Suppressor macrophage (primary cell): ENCODE measurements at regions not wholly inside any gene's neighbourhood (a gene's known extent, or its start where the extent isn't known, plus 50 kb on each side); places are given as distances from the start of the nearest gene placed in this dataset.
"Not testable (repeated sequence)": the region's sequence is repeated elsewhere in the genome, so short reads cannot be mapped to it uniquely, and the experiment has no call there.

Experiments used
- DNase-seq, 4 experiments: peaks; one replicate each; pipeline ENCODE4 v3.0.0-alpha.2; 2020 to 2022

- DNase-seq: no peak
These were observed 1253.0 kb downstream of the TYW1 start for GRCh38 chr7:68249611-68250010.

- no peak for DNase-seq
These were observed 1253.5 kb downstream of the TYW1 start for GRCh38 chr7:68250143-68250542.

DNA sequence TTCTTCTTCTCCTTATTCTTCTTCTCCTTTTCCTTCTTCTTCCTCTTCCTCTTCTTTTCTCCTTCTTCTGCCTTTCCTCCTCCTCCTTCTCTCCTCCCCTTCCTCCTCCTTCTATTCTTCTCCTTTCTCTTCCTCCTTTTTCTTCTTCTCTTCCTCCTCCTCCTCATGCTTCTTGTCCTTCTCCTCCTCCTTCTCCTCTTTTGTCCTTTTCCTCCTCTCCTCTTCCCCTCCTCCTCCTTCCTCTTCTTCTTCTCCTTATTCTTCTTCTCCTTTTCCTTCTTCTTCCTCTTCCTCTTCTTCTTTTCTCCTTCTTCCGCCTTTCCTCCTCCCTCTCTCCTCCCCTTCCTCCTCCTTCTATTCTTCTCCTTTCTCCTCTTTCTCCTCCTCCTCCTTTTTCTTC is 1258.2 kb downstream of the TYW1 start:
- DNase-seq: not testable (repeated sequence)

DNA sequence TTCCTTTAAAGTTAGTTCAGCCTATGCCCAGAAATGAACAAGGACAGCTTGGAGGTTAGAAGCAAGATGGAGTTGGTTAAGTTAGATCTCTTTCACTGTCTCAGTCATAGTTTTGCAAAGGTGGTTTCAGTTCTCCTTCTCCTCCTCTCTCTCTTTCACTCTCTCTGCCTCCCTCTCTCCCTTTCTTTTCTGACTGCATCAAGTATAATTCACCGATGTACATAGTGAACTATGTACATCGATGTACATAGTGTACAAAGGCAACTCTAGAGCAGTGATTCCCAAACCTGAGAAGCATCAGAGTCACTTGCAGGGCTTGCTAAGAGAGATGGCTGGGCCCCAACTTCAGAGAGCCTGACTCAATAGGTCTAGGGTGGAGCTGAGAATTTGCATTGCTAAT is 1259.7 kb downstream of the TYW1 start:
- DNase-seq: no peak

DNA sequence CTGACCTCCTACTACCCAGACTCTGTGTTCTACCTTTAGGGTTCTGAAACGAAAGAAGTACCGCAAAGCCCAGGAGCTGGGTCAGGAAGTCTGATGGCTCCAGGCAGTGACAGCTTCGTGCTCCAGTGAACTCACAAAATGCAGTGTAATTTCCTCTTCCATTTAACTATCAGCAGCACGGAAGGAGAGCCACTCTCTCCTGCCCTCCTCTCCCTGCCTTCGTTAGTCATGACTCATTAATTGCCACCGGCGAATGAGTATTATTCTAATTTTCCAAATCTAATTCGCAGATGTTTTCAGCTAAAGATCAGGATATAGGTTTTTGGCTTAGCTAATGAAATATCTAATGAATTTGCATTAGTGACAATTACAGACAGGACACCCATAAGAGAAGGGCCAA is 1262.0 kb downstream of the TYW1 start:
- no peak for DNase-seq

- no peak for DNase-seq
These were observed 1268.6 kb downstream of the TYW1 start for GRCh38 chr7:68265258-68265657.

GRCh38 chr7:68266004-68266579 is 1269.5 kb downstream of the TYW1 start:
- DNase-seq: no peak

DNA sequence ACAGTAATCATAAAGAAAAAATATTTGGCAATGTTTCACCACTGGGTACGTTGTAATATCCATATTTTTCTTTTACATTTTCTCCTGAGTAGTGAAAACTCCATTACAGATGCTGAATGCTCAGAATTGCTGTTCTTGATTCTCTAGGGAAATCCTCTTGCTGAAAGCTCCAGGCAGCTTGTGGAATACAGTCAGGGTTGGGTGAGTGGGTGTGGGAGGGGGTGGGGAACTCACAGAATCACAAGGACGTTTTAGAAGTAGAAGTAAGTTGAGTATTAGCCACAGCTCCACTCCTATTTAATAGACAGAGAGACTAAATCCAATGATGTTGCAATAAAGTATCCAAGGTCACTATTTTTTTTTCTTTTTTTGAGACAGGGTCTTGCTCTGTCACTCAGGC is 1270.9 kb downstream of the TYW1 start:
- DNase-seq: no peak

DNA sequence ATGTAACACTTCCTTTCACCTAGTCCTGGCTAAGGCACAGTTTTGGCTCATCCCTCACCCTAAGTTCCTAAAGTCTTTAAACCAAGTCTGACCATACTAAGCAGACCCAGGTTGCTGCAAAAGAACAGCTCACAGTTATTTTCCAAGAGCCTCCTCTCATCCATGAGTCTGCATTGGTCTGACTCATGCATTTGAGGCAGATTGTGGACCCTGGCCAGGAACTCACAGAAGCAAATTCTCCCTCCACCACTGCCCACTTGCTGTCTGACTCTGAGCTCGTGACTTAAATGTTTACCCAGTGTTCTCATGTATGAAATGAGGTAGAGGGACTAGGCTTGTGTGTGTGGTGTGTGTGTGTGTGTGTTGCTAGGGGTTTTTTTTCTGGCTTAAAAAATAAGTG is 1272.8 kb downstream of the TYW1 start:
- DNase-seq: no peak

DNA sequence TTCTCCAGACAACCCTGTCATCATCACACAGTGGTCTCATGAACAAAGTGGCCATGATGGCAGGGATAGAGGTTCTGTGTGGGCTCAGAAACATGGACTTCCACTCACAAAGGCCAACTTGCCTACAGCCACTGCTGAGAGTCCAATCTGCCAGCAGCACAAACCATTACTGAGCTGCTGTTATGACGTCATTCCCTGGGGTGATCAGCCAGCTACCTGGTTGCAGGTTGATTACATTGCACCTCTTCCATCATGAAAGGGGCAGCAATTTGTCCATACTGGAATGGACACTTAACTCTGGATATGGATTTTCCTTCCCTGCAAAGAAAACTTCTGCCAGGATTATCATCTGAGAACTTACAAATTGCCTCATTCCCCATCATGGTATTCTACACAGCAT is 1275.9 kb downstream of the TYW1 start:
- DNase-seq: no peak

DNA sequence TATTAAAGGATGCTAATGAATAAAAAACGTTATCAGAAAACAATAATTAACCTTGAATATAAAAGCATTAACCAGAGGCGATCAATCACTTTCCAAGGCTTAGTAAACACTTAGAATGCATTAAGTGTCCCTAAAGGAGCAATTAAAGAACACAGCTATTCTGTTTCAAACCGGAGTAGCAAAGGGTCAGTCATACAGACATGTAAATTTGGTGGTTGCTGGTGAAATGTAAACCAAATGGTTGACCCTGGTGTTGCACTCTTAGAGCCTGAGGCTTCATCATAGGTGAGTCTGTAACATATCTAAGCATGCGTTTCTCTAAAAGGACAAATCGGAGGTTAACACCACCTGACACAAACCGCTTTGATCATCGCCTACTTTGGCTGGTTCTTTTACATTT is 1280.1 kb downstream of the TYW1 start:
- no peak for DNase-seq

GRCh38 chr7:68279827-68280400 is 1283.3 kb downstream of the TYW1 start:
- DNase-seq: no peak

- DNase-seq: no peak
These were observed 1284.3 kb downstream of the TYW1 start for GRCh38 chr7:68280931-68281330.

DNA sequence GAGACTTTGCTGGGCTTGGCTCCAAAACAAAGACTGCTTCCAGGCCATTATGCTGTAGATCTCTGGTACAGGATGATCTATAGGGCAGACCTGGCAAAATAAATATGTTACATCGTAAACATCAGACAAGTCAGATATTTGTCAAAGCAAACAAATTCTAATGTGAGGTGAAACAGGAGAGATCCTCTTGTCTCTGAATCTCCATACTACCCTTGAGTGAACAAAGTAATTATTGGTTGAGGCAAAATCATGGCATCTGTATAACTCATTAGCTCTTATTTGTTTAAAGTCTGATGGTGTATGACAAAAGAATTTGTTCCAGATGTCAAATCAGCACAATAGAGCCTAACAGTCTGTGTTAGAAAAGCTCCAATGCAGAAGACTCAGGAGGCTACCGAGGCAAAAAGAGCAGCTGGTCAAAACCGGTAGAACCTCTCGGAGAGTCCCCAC is 1291.5 kb downstream of the TYW1 start:
- DNase-seq: no peak

DNA sequence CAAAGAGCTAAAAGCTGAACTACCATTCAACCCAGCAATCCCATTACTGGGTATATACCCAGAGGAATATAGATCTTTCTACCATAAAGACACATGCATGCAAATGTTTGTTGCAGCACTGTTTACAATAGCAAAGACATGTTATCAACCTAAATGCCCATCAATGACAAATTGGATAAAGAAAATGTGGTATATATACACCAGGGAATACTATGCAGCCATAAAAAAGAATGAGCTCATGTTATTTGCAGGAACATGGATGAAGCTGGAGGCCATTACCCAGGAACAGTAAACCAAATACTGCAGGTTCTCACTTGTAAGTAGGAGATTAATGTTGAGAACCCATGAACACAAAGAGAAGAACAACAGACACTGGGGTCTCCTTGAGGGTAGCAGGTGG is 1295.1 kb downstream of the TYW1 start:
- DNase-seq: no peak

DNA sequence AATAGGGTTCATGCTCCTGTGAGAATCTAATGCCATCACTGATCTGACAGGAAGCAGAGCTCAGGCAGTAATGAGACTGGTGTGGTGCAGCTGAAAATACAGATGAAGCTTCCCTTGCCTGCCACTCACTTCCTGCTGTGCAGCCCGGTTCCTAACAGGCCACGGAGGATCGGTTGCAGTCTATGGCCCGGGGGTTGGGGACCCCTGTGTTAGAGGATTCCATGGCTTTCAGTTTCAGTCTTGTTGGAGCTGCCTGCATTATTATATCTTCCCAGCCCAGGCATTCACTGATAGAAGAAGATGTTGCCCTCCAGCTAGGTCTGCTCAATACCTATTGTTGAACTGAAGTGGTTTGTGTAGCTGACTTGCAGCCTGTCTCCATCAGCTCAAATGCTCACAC is 1298.8 kb downstream of the TYW1 start:
- DNase-seq: no peak

- no peak for DNase-seq
These were observed 1293.7 kb upstream of the AUTS2 start for GRCh38 chr7:68304536-68304935.

GRCh38 chr7:68306692-68307107 is 1291.6 kb upstream of the AUTS2 start:
- no peak for DNase-seq

- DNase-seq: no peak
These were observed 1289.0 kb upstream of the AUTS2 start for GRCh38 chr7:68309271-68309670.

GRCh38 chr7:68309806-68310205 is 1288.5 kb upstream of the AUTS2 start:
- no peak for DNase-seq

- no peak for DNase-seq
These were observed 1286.3 kb upstream of the AUTS2 start for GRCh38 chr7:68311958-68312357.

DNA sequence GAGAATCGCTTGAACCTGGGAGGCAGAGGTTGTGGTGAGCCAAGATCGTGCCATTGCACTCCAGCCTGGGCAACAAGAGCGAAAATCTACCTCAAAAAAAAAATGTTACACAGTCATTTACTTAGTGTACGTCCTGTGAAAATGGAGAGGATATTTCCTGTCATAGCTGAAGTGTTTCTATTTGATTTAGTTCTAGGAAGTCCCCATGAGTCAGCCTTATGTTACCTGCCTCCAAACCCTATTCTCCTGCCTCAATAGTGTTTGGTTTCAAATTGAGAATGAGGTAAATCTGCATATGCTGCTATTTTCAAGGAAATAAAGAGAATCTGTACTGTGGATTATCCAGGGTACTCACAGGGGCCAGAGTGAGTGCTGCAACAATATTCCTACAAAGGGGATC is 1284.5 kb upstream of the AUTS2 start:
- no peak for DNase-seq

DNA sequence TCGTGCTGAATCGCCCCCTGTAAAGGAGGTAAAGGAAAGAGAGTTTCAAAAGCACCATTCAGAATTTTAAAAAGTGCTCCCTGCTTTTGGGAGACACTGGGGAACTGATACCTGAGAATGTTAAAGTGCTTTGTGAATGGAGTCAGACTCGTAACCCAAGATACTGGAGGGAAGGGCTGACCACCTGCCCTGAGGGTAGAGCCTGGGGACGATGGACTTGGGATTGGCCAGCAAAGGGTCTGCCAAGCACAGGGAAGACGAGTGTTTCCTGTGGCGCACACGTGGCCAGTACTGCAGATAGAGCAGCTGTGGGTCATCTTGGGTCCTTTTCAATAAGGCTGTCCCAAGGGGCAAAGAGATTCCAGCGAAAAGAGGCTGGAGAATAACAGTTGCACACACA is 1284.1 kb upstream of the AUTS2 start:
- DNase-seq: no peak

- DNase-seq: no peak
These were observed 1280.8 kb upstream of the AUTS2 start for GRCh38 chr7:68317476-68317875.

GRCh38 chr7:68319061-68319460 is 1279.2 kb upstream of the AUTS2 start:
- DNase-seq: no peak
